ENCODE measurements at regions not wholly inside any gene's neighbourhood (a gene's known extent, or its start where the extent isn't known, plus 50 kb on each side); places are given as distances from the start of the nearest gene placed in this dataset.

DNA sequence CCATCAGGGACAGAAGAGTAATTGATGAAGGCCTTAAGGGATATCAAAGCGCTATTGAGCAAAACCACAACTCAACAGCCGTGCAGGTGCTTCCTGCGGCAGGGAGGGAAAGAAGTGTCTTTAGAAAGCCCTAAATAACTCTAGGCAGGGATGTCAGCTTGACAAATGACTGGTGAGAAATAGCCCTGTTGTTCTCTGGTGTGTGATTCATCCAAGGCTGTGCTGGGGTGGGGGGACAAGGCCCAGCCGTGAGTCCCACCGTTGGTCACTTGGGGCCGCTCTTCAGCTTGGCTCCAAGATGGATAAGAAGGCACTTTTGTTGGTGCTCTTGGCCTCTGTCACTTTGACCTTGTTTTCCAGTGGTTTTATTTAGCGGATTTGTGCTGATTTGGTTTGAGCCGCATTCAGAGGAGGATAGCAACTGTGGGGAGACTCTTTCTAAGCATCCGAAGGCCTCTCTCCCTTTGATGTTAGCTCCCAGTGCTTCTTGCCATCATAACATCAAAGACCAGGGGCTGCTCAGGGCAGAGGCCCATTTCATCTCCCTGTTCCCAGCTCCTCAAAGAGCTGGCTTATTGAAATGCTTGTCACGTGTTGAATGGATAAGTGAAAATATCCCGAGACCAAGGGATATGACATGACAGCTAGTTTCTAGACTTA is 130.3 kb upstream of the SERP2 start:
- DNase-seq (ENCODE audit: low read depth) = no peak

DNA sequence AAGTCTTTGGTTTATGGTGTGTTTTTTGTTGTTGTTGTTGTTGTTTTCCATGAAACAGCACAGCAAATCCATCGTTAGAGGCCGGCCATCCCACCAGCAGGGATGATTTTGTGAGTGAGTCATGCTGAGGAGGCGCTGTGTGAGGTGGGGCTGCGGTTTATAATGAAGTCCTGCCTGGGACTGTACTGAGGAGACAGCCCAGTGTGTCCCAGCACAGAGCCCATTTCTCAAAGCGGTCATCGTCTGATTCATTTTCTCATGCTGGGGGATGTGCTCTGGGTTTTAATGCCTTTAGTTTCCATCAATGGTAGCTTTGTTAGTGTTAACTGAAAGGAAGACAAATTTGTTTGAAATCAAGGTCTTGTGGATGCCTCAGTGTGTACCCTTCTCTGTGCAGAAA is 129.3 kb upstream of the SERP2 start:
- DNase-seq (ENCODE audit: low read depth) = no peak

DNA sequence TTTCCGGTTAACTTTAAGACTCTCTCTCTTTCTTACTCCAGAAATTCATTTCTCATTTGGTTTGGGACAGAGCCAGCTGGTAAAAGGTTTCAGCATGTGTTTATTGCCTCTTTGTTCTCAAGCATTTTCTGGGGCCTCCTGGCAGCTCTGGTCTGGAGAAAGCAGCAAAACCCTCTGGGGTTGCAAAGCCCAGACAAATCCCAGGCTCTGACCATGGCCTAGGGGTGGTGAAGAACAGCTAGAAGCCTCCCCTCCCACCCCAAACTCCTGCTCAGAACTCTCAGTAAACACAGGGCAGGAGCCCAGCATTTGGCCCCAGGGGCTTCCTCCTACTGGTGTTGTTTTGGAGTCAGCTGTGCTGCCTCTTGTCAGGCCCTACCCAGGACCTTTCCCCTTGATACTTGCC is 124.2 kb upstream of the SERP2 start:
- DNase-seq (ENCODE audit: low read depth) = no peak

DNA sequence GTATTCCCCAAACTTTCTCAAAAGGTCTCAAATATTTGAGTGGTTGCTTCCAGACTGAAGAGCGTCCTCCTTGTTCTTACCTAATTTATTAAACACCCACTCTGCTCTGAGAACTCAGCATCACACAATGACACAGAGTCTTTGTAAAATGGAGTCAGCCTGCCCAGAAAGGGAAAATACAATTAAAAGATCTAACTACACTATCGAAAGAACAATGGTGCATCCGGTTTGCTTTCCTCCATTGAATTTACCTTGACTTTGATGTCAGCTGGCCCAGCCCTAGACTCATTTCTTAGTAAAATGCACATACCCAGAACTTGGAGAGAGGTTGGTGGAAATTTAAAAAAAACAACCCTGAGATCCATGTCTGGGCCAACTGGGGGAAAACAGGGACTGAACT is 120.7 kb upstream of the SERP2 start:
- DNase-seq (ENCODE audit: low read depth) = no peak

DNA sequence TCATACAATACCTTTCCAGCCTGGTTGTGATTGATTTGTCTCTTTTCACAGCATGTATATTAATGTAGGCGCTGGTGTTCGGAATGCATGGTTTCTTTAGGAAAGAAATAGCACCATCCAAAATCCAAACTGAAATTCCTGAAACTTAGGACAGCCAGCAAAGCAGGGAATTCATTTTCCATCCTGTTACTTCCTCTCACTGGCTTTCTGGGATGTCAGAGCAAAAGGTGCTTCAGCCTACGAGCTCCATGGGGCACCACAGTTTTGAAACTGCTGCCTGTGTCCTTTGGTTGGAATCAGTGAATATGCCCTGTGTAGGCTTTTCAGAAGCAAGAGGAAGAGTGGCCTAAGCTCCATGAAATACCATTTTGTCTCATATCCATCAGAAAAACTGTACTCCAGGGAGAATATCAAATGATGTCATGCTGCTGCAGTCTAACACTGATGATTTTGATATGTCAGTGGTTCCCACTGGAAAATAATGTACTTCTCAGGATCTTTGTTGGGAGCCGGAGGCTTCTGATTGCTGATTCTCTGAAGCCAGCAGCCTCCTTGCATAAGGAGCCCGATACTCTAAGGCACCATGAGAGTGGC is 117.8 kb upstream of the SERP2 start:
- no peak for DNase-seq (ENCODE audit: low read depth)

DNA sequence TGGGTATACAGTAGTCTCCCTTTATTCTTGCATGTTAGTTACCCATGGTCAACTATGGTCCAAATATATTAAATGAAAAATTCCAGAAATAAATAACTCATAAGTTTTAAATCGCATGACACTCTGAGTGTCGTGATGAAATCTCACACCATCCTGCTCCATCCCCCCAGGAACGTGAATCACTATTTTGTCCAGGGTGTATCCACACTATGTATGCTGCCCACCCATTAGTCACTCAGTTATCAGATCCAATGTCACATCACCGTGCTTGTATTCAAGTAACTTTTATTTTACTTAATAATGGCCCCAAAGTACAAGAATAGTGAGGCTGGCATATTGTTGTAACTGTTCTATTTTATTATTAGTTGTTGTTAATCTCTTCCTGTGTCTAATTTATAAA is 115.8 kb upstream of the SERP2 start:
- no peak for DNase-seq (ENCODE audit: low read depth)

DNA sequence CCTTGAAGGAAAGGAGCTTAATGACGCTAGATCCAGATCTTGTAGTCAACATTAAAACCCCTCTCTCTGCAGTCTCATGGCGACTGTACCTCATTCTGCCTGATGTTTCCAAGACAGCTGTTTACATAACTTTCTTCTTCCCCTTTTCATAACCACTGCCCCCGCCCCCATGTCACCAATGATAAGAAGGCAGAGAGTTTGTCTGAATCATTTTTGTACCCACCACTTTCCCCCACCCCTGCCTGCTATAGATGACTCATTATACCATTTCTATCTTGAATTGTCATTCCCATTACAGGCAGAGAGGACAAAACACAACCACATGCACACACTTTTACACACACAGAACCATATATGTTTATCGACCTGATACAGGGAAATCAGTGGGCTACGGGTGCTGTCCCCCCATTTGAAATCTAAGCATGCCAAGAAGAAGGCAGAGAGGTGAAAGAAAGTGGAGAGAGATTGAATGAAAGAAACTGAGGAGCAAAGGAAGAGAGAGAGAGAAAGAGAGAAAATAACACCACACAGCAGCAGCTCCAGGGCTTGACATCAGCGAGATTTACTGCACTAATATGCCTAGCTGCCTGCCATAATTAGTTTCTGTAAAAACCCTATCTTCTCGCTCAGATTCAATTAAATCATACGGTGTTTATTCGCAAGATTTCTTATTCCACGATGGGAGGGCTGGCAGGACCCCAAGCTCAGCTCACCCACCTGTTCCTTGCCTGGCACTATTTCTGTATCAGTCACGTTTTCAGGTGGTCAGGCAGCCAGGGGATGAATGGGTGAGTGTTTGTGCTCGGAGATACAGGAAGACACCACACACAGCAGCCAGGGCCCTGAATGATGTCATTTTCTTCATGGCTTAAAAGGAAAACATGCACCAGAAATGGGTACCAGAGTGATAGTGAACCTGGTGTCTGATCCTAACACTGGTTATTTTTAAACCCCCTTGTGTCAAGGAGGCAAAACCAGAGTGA is 114.3 kb upstream of the SERP2 start:
- peak; percentile 59 for DNase-seq (ENCODE audit: low read depth)

DNA sequence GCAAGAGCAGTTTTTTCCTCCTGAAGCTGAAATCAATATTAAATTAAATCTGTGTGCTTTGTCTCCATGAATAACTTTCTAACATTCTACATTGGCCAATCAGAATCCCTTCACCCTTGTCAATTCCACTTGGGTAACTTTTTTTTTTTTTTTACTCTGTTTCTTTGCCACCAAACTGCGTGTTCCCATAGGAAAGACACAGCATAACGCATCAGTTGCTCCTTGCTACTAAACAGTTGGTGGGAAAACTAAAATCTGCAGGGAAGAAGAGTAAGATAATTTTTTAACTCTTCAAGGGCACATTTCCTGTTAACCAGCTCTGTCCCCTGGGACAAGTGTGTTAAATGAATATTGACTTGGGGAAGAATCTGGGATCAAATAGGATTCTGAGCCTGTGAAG is 113.3 kb upstream of the SERP2 start:
- no peak for DNase-seq (ENCODE audit: low read depth)

DNA sequence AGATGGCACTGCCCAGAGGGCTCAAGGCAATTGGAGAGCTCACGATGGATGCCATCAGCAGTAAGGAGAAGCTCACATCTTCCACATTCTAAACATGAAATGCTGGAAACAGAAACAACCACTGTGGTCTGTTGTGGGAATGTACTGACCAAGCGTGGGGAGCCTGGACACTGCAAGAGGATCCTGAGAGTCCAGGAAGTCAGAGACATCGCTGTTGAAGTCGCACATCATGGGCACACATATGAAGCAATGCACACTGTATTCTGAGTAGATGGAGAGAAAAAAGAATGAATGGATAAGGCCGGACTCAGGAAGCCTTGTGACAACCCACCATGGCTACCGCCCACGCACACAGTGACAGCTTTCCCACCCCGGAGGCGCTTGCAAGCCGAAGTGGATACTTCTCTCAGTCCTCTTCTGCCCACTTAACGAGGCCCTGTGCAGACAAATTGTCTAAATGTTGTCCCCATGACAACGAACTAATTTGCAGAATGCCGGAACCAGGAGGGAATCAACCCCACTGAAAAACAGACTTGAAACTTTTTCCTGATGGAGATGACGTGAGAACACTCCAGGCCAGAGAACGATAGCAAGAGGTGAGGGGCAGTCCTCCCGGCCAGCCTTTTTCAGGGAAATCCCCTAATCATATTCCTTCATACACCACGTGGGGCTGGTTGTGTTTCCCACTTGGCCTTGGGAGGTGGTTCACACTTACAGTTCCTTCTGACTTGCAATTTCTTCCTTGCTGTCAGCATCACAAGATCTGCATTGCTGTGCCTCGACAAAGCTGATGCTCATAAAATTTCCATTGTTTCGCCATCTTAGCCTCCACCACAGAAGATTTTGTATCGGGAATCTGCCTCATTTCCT is 109.6 kb upstream of the SERP2 start:
- DNase-seq (ENCODE audit: low read depth) = no peak

DNA sequence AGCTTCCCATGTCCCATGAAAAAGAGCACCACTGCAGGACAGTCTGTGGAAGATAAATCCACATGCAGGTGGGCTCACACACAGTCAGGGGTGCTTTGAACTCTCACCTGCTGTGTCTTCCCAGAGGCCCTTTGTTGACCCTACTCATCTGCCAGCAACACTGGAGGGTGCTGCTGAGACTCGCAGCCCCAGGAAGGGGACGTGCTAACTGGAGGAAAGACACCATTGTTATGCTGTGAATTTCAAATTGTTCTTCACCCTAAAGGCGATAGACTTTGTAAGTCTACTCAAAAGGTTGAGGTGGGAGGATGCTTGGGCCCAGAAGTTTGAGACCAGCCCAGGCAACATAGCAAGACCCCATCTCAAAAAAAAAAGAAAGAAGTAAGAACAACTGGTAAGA is 107.3 kb upstream of the SERP2 start:
- no peak for DNase-seq (ENCODE audit: low read depth)

DNA sequence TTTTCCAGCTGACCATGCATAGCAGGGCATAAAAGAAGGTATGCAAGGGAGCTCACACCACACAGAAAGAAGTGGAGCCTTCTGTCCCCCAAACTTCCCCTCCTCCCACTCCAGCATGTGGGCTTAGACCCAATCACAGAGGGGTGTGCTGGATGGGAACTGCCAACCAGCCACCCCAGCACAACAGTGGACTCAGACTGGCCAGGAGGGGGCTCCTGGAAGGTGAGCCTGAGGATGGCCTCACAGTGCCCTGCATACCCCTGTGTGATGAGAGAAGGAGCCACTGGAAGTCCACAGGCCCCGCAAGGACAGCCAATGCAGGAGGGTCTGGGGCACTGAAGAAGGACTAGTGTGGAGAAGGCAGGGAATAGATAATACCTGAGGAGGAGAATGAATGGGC is 106.9 kb upstream of the SERP2 start:
- no peak for DNase-seq (ENCODE audit: low read depth)

DNA sequence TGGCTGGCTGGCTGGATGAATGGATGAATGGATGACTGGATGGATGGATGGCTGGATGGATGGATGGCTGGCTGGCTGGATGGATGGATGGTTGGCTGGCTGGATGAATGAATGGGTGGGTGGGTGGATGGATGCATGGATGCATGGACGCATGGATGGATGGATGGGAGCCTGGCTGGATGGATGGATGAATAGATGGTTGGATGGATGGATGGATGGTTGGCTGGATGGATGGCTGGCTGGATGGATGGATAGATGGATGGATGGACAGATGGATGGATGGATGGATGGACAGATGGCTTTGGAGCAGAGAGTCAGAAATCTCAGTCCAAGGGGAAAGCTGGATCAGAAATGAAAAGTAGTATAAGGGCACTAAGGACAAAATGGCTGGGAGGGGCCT is 106.4 kb upstream of the SERP2 start:
- no peak for DNase-seq (ENCODE audit: low read depth)

DNA sequence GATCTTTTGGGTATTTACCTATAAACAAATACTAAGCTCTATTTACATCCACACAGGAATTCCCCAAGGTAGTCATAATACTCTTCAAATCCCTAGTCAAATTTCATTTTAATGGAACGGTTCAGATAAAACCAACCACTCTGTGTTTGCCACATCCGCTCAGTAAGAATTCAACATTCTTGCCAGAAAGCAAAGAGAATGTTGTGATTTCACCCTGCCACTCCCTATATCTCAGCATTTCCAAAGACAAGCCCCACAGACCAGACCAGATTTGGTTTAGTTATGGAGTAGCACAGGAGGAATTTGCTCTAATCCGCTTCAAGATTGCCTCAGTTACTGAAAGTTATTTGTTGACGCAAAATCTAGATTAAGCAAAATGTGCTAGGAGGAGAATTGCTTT is 105.6 kb upstream of the SERP2 start:
- no peak for DNase-seq (ENCODE audit: low read depth)

DNA sequence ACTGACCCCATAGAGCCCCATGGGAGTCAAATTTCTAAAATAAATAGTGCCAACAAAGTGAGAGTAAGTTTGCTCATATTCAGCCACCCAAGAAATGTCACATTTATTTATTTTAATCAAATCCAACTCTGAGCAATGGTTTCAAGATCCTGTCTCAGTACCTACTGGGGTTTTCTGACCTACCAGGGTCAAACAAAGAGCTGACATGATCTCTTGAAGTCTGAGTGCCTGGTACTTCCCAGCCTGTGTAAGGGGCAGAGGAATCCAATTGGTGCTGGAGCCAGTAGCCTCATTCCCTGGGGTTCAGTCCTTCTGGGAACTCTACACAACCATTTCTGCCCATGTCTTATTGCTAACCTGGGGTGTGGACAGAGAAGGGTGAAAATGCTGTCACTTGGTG is 104.6 kb upstream of the SERP2 start:
- DNase-seq (ENCODE audit: low read depth) = no peak

DNA sequence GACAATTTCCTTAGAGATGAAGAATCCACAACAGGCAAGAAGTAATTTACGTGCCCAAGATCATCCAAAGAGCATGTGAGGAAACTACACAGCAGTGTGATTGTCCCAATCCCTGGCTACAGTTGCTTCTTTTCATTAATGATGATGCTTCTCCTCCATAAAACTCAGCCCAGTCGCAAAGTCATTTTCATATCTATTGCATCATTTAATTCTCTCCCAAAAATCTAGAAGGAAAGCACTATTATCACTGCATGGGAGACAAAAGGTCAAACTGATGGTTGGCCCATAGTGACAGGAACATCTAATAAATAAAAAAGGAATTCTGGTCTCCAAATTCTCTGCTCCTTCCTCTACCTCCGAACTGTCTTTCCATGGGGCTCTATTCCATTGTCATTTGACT is 103.5 kb upstream of the SERP2 start:
- DNase-seq (ENCODE audit: low read depth) = no peak

DNA sequence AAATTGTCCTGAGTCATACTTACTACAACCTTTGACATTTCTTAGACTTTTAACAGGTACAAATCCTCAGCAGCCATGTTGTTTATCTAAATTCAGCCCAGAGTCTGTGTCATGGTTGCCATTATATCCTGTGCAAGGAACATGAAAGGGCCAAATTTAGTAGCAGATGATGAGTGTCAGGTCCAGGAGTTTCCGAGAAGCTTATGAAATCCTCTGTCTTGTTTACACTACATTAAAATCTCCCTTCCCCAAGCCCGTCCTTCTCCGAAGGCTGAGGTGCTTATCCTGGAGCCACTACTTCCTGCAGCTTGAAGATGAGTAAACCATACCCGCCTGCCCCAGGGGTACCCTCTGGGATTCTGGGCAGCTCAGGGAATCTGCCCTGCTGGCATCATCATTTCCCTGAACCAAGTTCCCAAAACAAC is 102.6 kb upstream of the SERP2 start:
- no peak for DNase-seq (ENCODE audit: low read depth)

DNA sequence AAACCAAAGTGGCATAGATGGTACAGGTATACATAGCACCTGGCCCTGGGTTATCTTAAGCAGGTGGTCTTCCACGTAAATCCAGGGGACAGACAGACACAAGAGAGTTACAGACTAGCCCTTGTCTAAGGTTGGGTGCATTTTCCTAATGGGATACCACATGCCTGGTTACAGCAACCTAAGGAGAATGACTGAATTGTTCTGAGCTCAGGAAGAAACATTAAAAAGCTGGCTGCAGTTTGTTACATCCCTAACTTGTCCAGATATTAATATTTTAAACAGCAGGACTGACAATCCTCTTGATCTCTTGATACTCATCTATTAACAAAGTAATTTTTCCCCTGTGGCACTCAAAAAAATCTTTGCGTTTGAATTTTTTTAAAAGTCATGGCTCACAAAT is 102.2 kb upstream of the SERP2 start:
- no peak for DNase-seq (ENCODE audit: low read depth)

DNA sequence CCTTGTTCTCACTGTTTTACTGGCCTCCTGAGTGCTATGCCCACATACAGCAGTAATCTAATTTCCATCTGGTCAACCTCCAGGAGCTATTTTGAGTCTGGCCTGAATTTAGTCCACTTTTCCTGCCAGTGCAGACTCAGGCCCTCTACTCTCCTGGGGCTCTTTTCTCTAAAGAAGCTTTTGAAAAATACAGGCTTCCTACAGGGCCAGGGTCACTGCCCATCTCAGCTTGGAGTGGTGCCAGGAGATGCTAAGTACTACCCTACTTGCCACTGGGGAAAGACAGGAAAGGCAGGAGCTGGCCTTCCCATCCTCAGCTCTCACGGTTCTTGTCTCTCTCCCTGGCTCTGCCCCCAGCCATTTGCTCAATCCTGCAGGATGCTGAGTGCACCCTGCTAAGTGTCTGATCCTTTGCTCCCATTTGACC is 101.7 kb upstream of the SERP2 start:
- DNase-seq (ENCODE audit: low read depth) = no peak

DNA sequence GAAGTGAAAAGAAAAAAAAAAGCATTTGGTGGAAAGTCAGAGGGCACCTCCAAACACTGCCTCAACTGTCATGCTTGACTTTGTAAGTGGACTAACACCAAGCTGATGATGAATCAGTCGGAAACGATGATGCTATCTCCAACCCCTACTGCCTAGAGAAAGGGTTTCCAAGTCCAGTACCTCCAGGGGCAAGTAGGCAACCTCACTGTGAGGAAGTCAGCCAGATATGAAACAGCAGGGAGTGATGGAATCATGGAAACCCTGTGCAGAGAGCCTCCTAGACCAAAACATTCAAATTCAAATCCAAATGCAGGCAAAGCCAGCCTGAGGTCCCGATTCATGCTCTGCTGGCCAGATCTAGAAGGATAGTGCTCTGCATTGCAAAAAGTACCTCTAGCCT is 100.9 kb upstream of the SERP2 start:
- no peak for DNase-seq (ENCODE audit: low read depth)

DNA sequence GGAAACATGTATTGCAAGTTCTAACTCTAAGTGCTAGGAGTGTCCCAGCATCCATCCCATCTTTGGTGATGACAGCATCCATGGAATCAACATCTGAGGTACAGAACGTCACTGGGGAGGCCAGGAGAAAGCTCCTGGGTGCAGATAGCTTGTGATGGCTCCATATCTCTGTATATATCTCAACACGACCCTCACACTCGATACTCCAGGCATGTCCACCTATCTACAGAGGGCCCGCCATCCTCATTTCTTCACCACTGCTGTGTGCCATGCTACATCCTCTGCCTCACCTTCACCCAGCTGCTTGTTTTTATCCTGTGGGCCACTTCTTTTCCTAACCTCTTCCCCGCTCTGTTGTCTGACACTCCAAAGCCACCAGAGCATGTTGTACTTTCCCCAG is 100.4 kb upstream of the SERP2 start:
- no peak for DNase-seq (ENCODE audit: low read depth)

DNA sequence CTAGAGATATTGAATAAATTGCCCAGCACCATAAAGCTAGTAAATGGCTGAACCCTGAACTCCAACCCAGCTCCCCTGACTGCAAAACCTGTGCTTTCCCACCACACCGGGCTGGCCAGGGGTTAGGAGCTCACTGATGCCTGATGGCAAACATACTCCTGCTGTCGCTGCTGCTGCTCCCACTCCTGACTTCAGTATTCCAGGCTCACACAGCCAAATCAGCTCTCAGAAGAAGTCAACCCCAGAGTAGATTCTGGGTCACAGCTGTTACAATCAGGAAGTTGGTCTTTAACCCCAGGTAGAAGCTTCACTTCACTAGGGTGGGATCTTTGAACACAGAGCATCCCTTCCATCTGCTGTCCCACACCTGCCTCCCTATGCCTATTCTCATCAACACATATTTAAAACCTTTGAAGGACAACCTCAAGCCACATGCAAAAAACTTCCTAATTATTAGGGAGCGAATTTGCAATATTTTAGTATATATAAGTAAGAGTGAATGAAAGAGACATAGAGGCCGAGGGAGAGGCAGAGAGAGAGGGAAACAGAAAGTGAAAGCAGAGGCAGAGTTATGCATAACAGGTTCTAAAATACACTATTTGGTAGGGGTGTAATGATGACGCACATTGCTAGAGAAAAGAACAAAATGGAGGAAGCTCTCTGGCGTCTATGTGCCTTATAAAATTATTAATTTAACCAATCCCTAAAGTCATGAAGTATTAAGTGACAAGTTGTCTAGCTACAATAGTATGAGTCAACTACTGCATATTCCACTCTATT is 99.4 kb upstream of the SERP2 start:
- no peak for DNase-seq (ENCODE audit: low read depth)
